T-helper 2 cell (primary cell): ENCODE measurements at regions not wholly inside any gene's neighbourhood (a gene's known extent, or its start where the extent isn't known, plus 50 kb on each side); places are given as distances from the start of the nearest gene placed in this dataset.
"Not testable (repeated sequence)": the region's sequence is repeated elsewhere in the genome, so short reads cannot be mapped to it uniquely, and the experiment has no call there.

Source experiments
- DNase-seq, 5 experiments: peaks; one replicate each; pipeline versions ENCODE4 v3.0.0 to v3.0.0-alpha.2; 2012 to 2022

- no peak for DNase-seq
Observed at GRCh38 chr1:19591482-19592091, 52.5 kb upstream of the NBL1 start.

GRCh38 chr1:19585507-19585906, 58.6 kb upstream of the NBL1 start:
- no peak for DNase-seq

GRCh38 chr1:19582318-19582717, 61.8 kb upstream of the NBL1 start:
- DNase-seq = peak; percentile 47 to 68 (median 59)

- no peak for DNase-seq
Observed at GRCh38 chr1:19581381-19581780, 62.7 kb upstream of the NBL1 start.

- no peak for DNase-seq
Observed at GRCh38 chr1:19577561-19577960, 66.5 kb upstream of the NBL1 start.

GRCh38 chr1:19577036-19577435, 67.1 kb upstream of the NBL1 start:
- DNase-seq = no peak

- DNase-seq = no peak
Observed at GRCh38 chr1:19569786-19570185, 74.3 kb upstream of the NBL1 start.

- DNase-seq = no peak
Observed at GRCh38 chr1:19567041-19567440, 77.1 kb upstream of the NBL1 start.

GRCh38 chr1:19564366-19564765, 79.0 kb upstream of the CAPZB start:
- DNase-seq = no peak

GRCh38 chr1:19563324-19564097, 78.2 kb upstream of the CAPZB start:
- no peak for DNase-seq

- DNase-seq = no peak
Observed at GRCh38 chr1:19562847-19563246, 77.5 kb upstream of the CAPZB start.

GRCh38 chr1:19560480-19560879, 75.1 kb upstream of the CAPZB start:
- DNase-seq = no peak

GRCh38 chr1:19559641-19560040, 74.3 kb upstream of the CAPZB start:
- no peak for DNase-seq

GRCh38 chr1:19557609-19558051, 72.3 kb upstream of the CAPZB start:
- DNase-seq = no peak

GRCh38 chr1:19554090-19554489, 68.8 kb upstream of the CAPZB start:
- no peak for DNase-seq

GRCh38 chr1:19552291-19553010, 67.1 kb upstream of the CAPZB start:
- no peak for DNase-seq

GRCh38 chr1:19551837-19552236, 66.5 kb upstream of the CAPZB start:
- DNase-seq = not testable (repeated sequence)

GRCh38 chr1:19550437-19550836, 65.1 kb upstream of the CAPZB start:
- not testable (repeated sequence) for DNase-seq

- no peak for DNase-seq
Observed at GRCh38 chr1:19547814-19548213, 62.5 kb upstream of the CAPZB start.

- DNase-seq = no peak
Observed at GRCh38 chr1:19536519-19536918, 51.2 kb upstream of the CAPZB start.

- no peak for DNase-seq
Observed at GRCh38 chr1:19535214-19535613, 49.9 kb upstream of the CAPZB start.
